ENCODE measurements at regions not wholly inside any gene's neighbourhood (a gene's known extent, or its start where the extent isn't known, plus 50 kb on each side); places are given as distances from the start of the nearest gene placed in this dataset.

DNA sequence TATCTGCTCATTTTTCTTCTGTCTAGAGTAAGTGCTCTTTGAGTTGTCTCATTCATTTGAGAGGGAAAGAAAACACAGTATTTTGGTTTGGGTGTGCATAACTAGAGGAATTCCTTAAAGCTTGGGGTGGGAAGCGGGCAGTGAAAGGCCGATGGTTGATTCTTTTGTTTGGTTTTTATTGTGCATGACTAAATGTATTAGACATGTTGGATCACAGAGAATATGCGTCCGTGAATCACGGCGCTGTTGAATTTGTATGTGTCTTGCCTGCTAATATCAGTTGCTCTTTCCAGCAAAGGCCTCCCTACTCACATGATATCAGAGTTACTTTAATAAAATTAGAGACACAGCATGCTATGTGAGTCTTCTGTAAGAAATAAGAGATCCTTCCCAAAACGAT lies 180.0 kb downstream of the CHD9NB start:
- TF ChIP-seq, protein P1, sequence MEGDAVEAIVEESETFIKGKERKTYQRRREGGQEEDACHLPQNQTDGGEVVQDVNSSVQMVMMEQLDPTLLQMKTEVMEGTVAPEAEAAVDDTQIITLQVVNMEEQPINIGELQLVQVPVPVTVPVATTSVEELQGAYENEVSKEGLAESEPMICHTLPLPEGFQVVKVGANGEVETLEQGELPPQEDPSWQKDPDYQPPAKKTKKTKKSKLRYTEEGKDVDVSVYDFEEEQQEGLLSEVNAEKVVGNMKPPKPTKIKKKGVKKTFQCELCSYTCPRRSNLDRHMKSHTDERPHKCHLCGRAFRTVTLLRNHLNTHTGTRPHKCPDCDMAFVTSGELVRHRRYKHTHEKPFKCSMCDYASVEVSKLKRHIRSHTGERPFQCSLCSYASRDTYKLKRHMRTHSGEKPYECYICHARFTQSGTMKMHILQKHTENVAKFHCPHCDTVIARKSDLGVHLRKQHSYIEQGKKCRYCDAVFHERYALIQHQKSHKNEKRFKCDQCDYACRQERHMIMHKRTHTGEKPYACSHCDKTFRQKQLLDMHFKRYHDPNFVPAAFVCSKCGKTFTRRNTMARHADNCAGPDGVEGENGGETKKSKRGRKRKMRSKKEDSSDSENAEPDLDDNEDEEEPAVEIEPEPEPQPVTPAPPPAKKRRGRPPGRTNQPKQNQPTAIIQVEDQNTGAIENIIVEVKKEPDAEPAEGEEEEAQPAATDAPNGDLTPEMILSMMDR (IDR thresholded peaks at IDR 0.05; ENCODE audit: low read length) = no peak
- no peak for TF ChIP-seq EZH2 (IDR thresholded peaks at IDR 0.05; ENCODE audit: borderline replicate concordance, low read length)

All from OCI-LY1 (cell line).